ENCODE measurements at regions not wholly inside any gene's neighbourhood (a gene's known extent, or its start where the extent isn't known, plus 50 kb on each side); places are given as distances from the start of the nearest gene placed in this dataset.

- DNase-seq (ENCODE audit: low spot score) (no peak), FAIRE-seq (no peak)
Observed at GRCh38 chr2:228247335-228247734, 65.8 kb upstream of the SPHKAP start.

GRCh38 chr2:228245601-228246000 is 64.1 kb upstream of the SPHKAP start:
- FAIRE-seq (no peak), DNase-seq (ENCODE audit: low spot score) (no peak)

GRCh38 chr2:228242591-228242990 is 61.1 kb upstream of the SPHKAP start:
- no peak for DNase-seq (ENCODE audit: low spot score)
- FAIRE-seq, result no peak

- FAIRE-seq (no peak), DNase-seq (ENCODE audit: low spot score) (no peak)
Observed at GRCh38 chr2:228239907-228240561, 58.5 kb upstream of the SPHKAP start.

GRCh38 chr2:228239207-228239906 is 57.9 kb upstream of the SPHKAP start:
- no peak for FAIRE-seq
- DNase-seq (ENCODE audit: low spot score), result no peak
